GM13977 (cell line): ENCODE measurements at regions not wholly inside any gene's neighbourhood (a gene's known extent, or its start where the extent isn't known, plus 50 kb on each side); places are given as distances from the start of the nearest gene placed in this dataset.
"Not testable (repeated sequence)": the region's sequence is repeated elsewhere in the genome, so short reads cannot be mapped to it uniquely, and the experiment has no call there.

ENCODE experiments used
- DNase-seq: peaks from one replicate; pipeline ENCODE4 v3.0.0; 2012; ENCODE audit warnings: low spot score
- in situ Hi-C: fragments of 300-500 bp; cut with MboI; formaldehyde crosslinking; loops from one replicate; pipeline ENCODE4 v1.12.0; 2022; ENCODE audit warnings: low sequenced_read_pairs, low pct_unique_long_range_greater_than_20kb, mixed read lengths, inconsistent platforms; ENCODE audit not compliant: unreplicated experiment
- TF ChIP-seq, protein P1 (sequence below): IDR thresholded peaks from 2 replicates; pipeline ENCODE4 v1.5.1; 2012; ENCODE audit warnings: mild to moderate bottlenecking, control low read depth; ENCODE audit not compliant: insufficient read depth; ENCODE audit errors: extremely low read depth, missing control alignments

GRCh38 chr13:110817143-110817542 lies 97.7 kb downstream of the ANKRD10 start:
- in situ Hi-C loops, result loop anchor here (25.0 kb wide), 2 partner anchors 205 to 355 kb away; partner anchors contain the start of gene NAXD
- DNase-seq, result peak; percentile 52
- TF ChIP-seq, protein P1, sequence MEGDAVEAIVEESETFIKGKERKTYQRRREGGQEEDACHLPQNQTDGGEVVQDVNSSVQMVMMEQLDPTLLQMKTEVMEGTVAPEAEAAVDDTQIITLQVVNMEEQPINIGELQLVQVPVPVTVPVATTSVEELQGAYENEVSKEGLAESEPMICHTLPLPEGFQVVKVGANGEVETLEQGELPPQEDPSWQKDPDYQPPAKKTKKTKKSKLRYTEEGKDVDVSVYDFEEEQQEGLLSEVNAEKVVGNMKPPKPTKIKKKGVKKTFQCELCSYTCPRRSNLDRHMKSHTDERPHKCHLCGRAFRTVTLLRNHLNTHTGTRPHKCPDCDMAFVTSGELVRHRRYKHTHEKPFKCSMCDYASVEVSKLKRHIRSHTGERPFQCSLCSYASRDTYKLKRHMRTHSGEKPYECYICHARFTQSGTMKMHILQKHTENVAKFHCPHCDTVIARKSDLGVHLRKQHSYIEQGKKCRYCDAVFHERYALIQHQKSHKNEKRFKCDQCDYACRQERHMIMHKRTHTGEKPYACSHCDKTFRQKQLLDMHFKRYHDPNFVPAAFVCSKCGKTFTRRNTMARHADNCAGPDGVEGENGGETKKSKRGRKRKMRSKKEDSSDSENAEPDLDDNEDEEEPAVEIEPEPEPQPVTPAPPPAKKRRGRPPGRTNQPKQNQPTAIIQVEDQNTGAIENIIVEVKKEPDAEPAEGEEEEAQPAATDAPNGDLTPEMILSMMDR, result no peak

DNA sequence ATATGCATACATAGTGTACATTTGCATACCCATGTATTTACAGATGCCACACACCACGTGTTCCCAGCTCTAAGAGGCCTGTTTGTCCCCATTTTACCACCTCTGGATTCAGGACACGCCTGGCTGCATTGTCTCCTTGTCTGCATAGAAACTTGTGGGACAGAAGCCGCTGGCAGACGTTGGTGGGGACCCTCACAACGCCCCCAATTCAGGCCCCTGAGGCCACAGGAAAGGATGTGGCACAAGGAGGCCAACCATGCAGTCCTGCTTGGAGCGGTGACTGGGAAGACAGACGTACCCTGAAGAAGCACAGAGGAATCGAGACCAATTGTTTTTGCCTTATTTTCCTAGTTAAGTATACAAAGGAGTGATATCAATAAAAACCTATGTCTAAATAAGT lies 96.1 kb downstream of the ANKRD10 start:
- in situ Hi-C loops, result loop anchor here (25.0 kb wide), 2 partner anchors 206 to 356 kb away; partner anchors contain the start of gene NAXD
- DNase-seq, result no peak
- TF ChIP-seq, protein P1, result no peak

DNA sequence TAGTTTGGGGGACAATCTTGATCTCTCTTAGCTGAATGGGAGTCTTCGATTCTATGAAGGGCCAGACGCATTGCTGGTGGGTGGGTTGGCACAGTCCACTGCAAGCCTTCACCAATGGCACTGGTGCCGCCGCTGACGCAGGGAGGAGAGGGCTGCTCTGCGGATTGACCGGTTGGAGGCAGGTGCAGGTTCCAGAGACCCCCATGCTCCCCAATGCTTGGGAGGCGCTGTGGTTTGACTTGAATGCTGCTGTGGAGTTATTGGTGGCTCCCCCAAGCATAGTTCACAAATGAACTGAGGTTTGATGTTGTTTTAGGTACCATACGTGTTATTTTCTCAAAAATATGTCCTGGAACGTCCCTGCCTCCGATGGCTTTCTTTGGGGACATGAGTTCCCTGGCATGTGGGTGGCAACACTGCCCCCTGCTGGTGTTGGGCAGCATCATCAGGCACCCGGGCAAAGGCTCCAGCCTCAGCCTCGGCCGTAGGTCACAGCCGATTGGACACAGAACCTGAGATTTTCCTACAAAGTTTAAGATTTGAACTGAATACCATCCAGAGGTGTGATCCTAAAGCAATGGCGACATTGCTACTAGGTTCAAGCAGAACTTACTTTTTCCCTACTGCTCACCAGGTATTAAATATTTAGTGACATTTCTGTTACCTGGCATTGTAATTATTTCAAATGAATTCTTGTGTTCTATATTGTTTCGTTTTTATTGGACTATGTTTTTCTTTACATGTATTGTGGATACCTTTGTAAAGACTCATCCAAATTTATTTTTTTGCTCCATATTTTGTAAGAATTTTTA lies 95.5 kb downstream of the ANKRD10 start:
- in situ Hi-C loops, result loop anchor here (25.0 kb wide), 2 partner anchors 207 to 357 kb away; partner anchors contain the start of gene NAXD
- peak; percentile 89 for DNase-seq
- TF ChIP-seq, protein P1, result peak; percentile 96

GRCh38 chr13:110820322-110820721 lies 94.5 kb downstream of the ANKRD10 start:
- DNase-seq, result no peak
- in situ Hi-C loops, result loop anchor here (25.0 kb wide), 2 partner anchors 208 to 358 kb away; partner anchors contain the start of gene NAXD
- TF ChIP-seq, protein P1, result no peak

DNA sequence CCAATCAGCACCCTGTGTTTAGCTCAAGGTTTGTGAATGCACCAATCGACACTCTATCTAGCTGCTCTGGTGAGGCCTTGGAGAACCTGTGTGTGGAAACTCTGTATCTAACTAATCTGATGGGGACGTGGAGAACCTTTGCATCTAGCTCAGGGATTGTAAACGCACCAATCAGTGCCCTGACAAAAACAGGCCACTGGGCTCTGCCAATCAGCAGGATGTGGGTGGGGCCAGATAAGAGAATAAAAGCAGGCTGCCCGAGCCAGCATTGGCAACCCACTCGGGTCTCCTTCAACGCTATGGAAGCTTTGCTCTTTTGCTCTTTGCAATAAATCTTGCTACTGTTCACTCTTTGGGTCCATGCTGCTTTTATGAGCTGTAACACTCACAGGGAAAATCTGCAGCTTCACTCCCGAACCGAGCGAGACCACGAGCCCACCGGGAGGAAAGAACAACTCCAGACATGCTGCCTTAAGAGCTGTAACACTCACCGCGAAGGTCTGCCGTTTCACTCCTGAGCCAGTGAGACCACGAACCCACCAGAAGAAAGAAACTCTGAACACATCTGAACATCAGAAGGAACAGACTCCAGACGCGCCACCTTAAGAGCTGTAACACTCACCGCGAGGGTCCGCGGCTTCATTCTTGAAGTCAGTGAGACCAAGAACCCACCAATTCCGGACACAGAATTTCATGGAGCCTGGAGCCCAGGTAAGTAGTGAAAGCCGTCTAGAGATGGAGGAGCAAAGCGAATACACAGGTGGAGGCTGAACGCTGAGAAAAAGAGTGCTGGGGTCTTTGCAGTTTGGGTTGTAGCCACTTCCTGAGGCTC lies 92.8 kb downstream of the ANKRD10 start:
- DNase-seq, result not testable (repeated sequence)
- in situ Hi-C loops, result loop anchor here (25.0 kb wide), 2 partner anchors 210 to 360 kb away; partner anchors contain the start of gene NAXD

DNA sequence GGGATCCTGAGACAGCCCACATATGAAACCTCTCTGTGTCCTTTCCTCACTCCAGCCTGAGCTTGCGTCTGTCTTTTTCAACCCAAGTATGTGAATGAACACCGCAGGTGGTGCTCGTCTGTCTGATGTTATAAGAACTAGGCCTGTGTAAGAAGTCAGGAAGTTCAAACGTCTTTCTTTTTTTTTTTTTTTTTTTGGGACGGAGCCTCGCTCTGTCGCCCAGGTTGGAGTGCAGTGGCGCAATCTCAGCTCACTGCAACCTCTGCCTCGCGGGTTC lies 92.3 kb downstream of the ANKRD10 start:
- in situ Hi-C loops, result loop anchor here (25.0 kb wide), 2 partner anchors 210 to 360 kb away; partner anchors contain the start of gene NAXD
- no peak for DNase-seq
- TF ChIP-seq, protein P1, result no peak

DNA sequence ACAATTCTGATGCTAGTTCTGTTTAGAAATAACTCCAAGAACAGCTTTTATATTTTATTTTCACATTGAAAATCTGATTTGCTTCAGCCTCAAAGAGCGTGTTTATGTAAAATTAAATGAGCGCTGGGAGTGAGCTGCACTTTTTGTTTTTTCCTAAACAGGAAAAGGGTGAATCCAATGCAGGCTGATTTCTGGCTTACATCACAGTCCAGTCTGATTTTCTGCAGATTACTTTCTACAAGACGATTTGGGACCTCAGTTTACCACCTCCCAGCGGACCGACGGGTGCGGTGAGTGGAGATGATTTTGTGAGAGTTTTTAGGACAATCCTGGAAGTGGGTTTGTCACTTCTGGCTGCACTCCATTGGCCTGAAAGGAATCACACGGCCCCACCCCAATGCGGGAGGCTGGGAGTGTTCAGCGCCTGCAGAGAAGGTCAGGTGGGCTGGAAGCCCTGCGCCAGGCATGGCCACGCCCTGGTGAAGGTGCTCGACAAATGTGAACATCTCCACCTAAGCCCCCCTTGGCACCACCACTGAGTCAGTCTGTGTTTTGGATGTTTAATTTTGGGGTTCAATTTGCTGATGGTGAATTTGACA lies 90.1 kb downstream of the ANKRD10 start:
- in situ Hi-C loops, result loop anchor here (25.0 kb wide), 2 partner anchors 212 to 362 kb away; partner anchors contain the start of gene NAXD
- TF ChIP-seq, protein P1, result no peak
- no peak for DNase-seq
